ENCODE measurements at regions not wholly inside any gene's neighbourhood (a gene's known extent, or its start where the extent isn't known, plus 50 kb on each side); places are given as distances from the start of the nearest gene placed in this dataset.
A peak's percentile ranks its signal among the peaks of the same experiment; 100 is the strongest.

DNA sequence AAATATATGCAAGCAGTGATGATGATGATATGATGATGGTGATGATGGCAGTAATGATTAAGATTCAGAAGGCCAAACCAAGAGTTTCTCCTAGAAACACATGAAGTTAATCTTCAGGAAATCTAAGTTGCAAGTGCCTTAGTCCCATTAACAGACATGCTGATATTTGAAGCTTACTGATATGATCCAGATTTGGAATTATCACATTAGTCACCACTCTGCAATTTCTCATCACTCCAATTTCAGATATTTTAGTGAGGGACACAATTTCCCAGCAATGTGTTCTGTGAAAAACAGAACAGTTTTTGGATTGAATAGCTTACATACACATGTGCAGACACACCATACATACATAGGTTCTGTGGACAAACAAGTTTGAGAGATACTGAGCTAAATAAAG is 411.4 kb upstream of the FAT3 start:
- Histone ChIP-seq H3K27me3 (no peaks in the 10 kb centered on the region), H3K79me2 (no peaks in the 10 kb centered on the region), H3K4me1 (ENCODE audit: insufficient read depth) (no peaks in the 10 kb centered on the region), H3K36me3 (replicated peaks; ENCODE audit: insufficient read depth, low read depth) (no peaks in the 10 kb centered on the region), H3K4me3 (no peak overlapping the region), H2AFZ (no peak overlapping the region), H3K9me2 (replicated peaks; ENCODE audit: insufficient read depth) (no peaks in the 10 kb centered on the region), H4K20me1 (ENCODE audit: insufficient read depth, poor library complexity, severe bottlenecking) (no peaks in the 10 kb centered on the region), H3K9me3 (ENCODE audit: low read depth) (no peaks in the 10 kb centered on the region), H3K27ac (no peak overlapping the region), H3K4me2 (no peak overlapping the region)
- TF ChIP-seq CTCF (IDR thresholded peaks at IDR 0.05; ENCODE audit: poor library complexity) (no peak), EZH2 (IDR thresholded peaks at IDR 0.05; ENCODE audit: borderline replicate concordance) (no peak), EZH2phosphoT487 (IDR thresholded peaks at IDR 0.05; ENCODE audit: low read depth, severe bottlenecking, unreplicated experiment) (no peak)
- DNase-seq (ENCODE audit: low spot score): no peak

- Histone ChIP-seq H3K4me3 (no peak overlapping the region), H3K9me2 (replicated peaks; ENCODE audit: insufficient read depth) (no peaks in the 10 kb centered on the region), H3K79me2 (no peaks in the 10 kb centered on the region), H3K9me3 (ENCODE audit: low read depth) (no peaks in the 10 kb centered on the region), H3K27ac (no peak overlapping the region), H3K27me3 (no peaks in the 10 kb centered on the region), H3K4me2 (no peak overlapping the region), H3K4me1 (ENCODE audit: insufficient read depth) (no peaks in the 10 kb centered on the region), H4K20me1 (ENCODE audit: insufficient read depth, poor library complexity, severe bottlenecking) (no peaks in the 10 kb centered on the region), H3K36me3 (replicated peaks; ENCODE audit: insufficient read depth, low read depth) (no peaks in the 10 kb centered on the region), H2AFZ (no peak overlapping the region)
- DNase-seq (ENCODE audit: low spot score): no peak
- no peak for TF ChIP-seq CTCF (IDR thresholded peaks at IDR 0.05; ENCODE audit: poor library complexity)
- WGBS (ENCODE audit: low lambda C conversion rate, missing lambda C conversion rate): 92% methylated on average over 3 of the region's 3 CpGs
Measured at GRCh38 chr11:91810871-91811270, 413.7 kb upstream of the FAT3 start.

GRCh38 chr11:91805293-91805692 is 419.3 kb upstream of the FAT3 start:
- no peaks in the 10 kb centered on the region for H3K27me3 ChIP-seq
- no peak overlapping the region for H2AFZ ChIP-seq
- peaks cover 16% of the 10 kb centered on the region for H3K4me1 ChIP-seq (ENCODE audit: insufficient read depth)
- no peaks in the 10 kb centered on the region for H3K36me3 ChIP-seq (replicated peaks; ENCODE audit: insufficient read depth, low read depth)
- H3K4me3 ChIP-seq: no peak overlapping the region
- TF ChIP-seq CTCF (IDR thresholded peaks at IDR 0.05; ENCODE audit: poor library complexity) (no peak), EZH2 (IDR thresholded peaks at IDR 0.05; ENCODE audit: borderline replicate concordance) (no peak), EZH2phosphoT487 (IDR thresholded peaks at IDR 0.05; ENCODE audit: low read depth, severe bottlenecking, unreplicated experiment) (no peak)
- no peaks in the 10 kb centered on the region for H3K9me2 ChIP-seq (replicated peaks; ENCODE audit: insufficient read depth)
- no peaks in the 10 kb centered on the region for H3K9me3 ChIP-seq (ENCODE audit: low read depth)
- H3K79me2 ChIP-seq: no peaks in the 10 kb centered on the region
- 94% methylated on average over 1 of the region's 1 CpG for WGBS (ENCODE audit: low lambda C conversion rate, missing lambda C conversion rate)
- no peaks in the 10 kb centered on the region for H4K20me1 ChIP-seq (ENCODE audit: insufficient read depth, poor library complexity, severe bottlenecking)
- no peak for DNase-seq (ENCODE audit: low spot score)
- H3K4me2 ChIP-seq: no peak overlapping the region
- H3K27ac ChIP-seq: no peak overlapping the region

- Histone ChIP-seq H3K4me2 (no peak overlapping the region), H3K9me2 (replicated peaks; ENCODE audit: insufficient read depth) (no peaks in the 10 kb centered on the region), H2AFZ (no peak overlapping the region), H3K4me3 (no peak overlapping the region), H3K9me3 (ENCODE audit: low read depth) (no peaks in the 10 kb centered on the region), H3K36me3 (replicated peaks; ENCODE audit: insufficient read depth, low read depth) (no peaks in the 10 kb centered on the region), H3K79me2 (no peaks in the 10 kb centered on the region), H3K27ac (no peak overlapping the region), H4K20me1 (ENCODE audit: insufficient read depth, poor library complexity, severe bottlenecking) (no peaks in the 10 kb centered on the region), H3K27me3 (no peaks in the 10 kb centered on the region), H3K4me1 (ENCODE audit: insufficient read depth) (peaks cover 16% of the 10 kb centered on the region)
- 27% methylated on average over 1 of the region's 1 CpG for WGBS (ENCODE audit: low lambda C conversion rate, missing lambda C conversion rate)
- peak; percentile 16 for DNase-seq (ENCODE audit: low spot score)
- TF ChIP-seq CTCF (IDR thresholded peaks at IDR 0.05; ENCODE audit: poor library complexity) (no peak), EZH2 (IDR thresholded peaks at IDR 0.05; ENCODE audit: borderline replicate concordance) (no peak), EZH2phosphoT487 (IDR thresholded peaks at IDR 0.05; ENCODE audit: low read depth, severe bottlenecking, unreplicated experiment) (no peak)
Measured at GRCh38 chr11:91804042-91804441, 420.6 kb upstream of the FAT3 start.

All from hepatocyte (in vitro differentiated cells).